ENCODE measurements at regions not wholly inside any gene's neighbourhood (a gene's known extent, or its start where the extent isn't known, plus 50 kb on each side); places are given as distances from the start of the nearest gene placed in this dataset.

- DNase-seq (ENCODE audit: low read depth) = no peak
Observed at GRCh38 chr14:66420251-66421006, 65.7 kb upstream of the CCDC196 start.

GRCh38 chr14:66421990-66422946 lies 63.9 kb upstream of the CCDC196 start:
- DNase-seq (ENCODE audit: low read depth) = no peak

GRCh38 chr14:66425402-66425801 lies 60.8 kb upstream of the CCDC196 start:
- DNase-seq (ENCODE audit: low read depth) = no peak

- no peak for DNase-seq (ENCODE audit: low read depth)
Observed at GRCh38 chr14:66426451-66426850, 59.7 kb upstream of the CCDC196 start.

GRCh38 chr14:66432334-66432733 lies 53.8 kb upstream of the CCDC196 start:
- no peak for DNase-seq (ENCODE audit: low read depth)

GRCh38 chr14:66434464-66434863 lies 51.7 kb upstream of the CCDC196 start:
- no peak for DNase-seq (ENCODE audit: low read depth)

- DNase-seq (ENCODE audit: low read depth) = no peak
Observed at GRCh38 chr14:66435683-66436082, 50.5 kb upstream of the CCDC196 start.

Data from activated T-cell treated with anti-CD3 and anti-CD28 coated beads for 24 hours (primary cell).